ENCODE measurements at regions not wholly inside any gene's neighbourhood (a gene's known extent, or its start where the extent isn't known, plus 50 kb on each side); places are given as distances from the start of the nearest gene placed in this dataset.

- in situ Hi-C loops (cut with HindIII; ENCODE audit: low sequenced_read_pairs), result no loop called here
Measured at GRCh38 chr4:123564758-123565346, 168.3 kb downstream of the SPRY1 start.

GRCh38 chr4:123568936-123569335 is 172.3 kb downstream of the SPRY1 start:
- in situ Hi-C loops (cut with HindIII; ENCODE audit: low sequenced_read_pairs), result no loop called here

GRCh38 chr4:123569541-123569940 is 172.9 kb downstream of the SPRY1 start:
- in situ Hi-C loops (cut with HindIII; ENCODE audit: low sequenced_read_pairs), result no loop called here

GRCh38 chr4:123573866-123574508 is 177.4 kb downstream of the SPRY1 start:
- in situ Hi-C loops (cut with HindIII; ENCODE audit: low sequenced_read_pairs), result no loop called here

- in situ Hi-C loops (cut with HindIII; ENCODE audit: low sequenced_read_pairs), result no loop called here
Measured at GRCh38 chr4:123575291-123575690, 178.7 kb downstream of the SPRY1 start.

- in situ Hi-C loops (cut with HindIII; ENCODE audit: low sequenced_read_pairs), result no loop called here
Measured at GRCh38 chr4:123577225-123577906, 180.8 kb downstream of the SPRY1 start.

- in situ Hi-C loops (cut with HindIII; ENCODE audit: low sequenced_read_pairs), result no loop called here
Measured at GRCh38 chr4:123578276-123579029, 181.9 kb downstream of the SPRY1 start.

GRCh38 chr4:123579961-123580360 is 183.4 kb downstream of the SPRY1 start:
- in situ Hi-C loops (cut with HindIII; ENCODE audit: low sequenced_read_pairs), result no loop called here

GRCh38 chr4:123580981-123581664 is 184.5 kb downstream of the SPRY1 start:
- in situ Hi-C loops (cut with HindIII; ENCODE audit: low sequenced_read_pairs), result no loop called here

GRCh38 chr4:123581802-123582201 is 185.2 kb downstream of the SPRY1 start:
- in situ Hi-C loops (cut with HindIII; ENCODE audit: low sequenced_read_pairs), result no loop called here

GRCh38 chr4:123583043-123583442 is 186.4 kb downstream of the SPRY1 start:
- in situ Hi-C loops (cut with HindIII; ENCODE audit: low sequenced_read_pairs), result no loop called here

GRCh38 chr4:123585111-123585510 is 188.5 kb downstream of the SPRY1 start:
- in situ Hi-C loops (cut with HindIII; ENCODE audit: low sequenced_read_pairs), result no loop called here

GRCh38 chr4:123587983-123588494 is 191.4 kb downstream of the SPRY1 start:
- in situ Hi-C loops (cut with HindIII; ENCODE audit: low sequenced_read_pairs), result no loop called here

- in situ Hi-C loops (cut with HindIII; ENCODE audit: low sequenced_read_pairs), result no loop called here
Measured at GRCh38 chr4:123588631-123589241, 192.1 kb downstream of the SPRY1 start.

GRCh38 chr4:123589301-123589700 is 192.7 kb downstream of the SPRY1 start:
- in situ Hi-C loops (cut with HindIII; ENCODE audit: low sequenced_read_pairs), result no loop called here

- in situ Hi-C loops (cut with HindIII; ENCODE audit: low sequenced_read_pairs), result no loop called here
Measured at GRCh38 chr4:123591875-123592274, 195.3 kb downstream of the SPRY1 start.

GRCh38 chr4:123593655-123594054 is 197.1 kb downstream of the SPRY1 start:
- in situ Hi-C loops (cut with HindIII; ENCODE audit: low sequenced_read_pairs), result no loop called here

- in situ Hi-C loops (cut with HindIII; ENCODE audit: low sequenced_read_pairs), result no loop called here
Measured at GRCh38 chr4:123596805-123597204, 200.2 kb downstream of the SPRY1 start.

GRCh38 chr4:123597586-123597985 is 201.0 kb downstream of the SPRY1 start:
- in situ Hi-C loops (cut with HindIII; ENCODE audit: low sequenced_read_pairs), result no loop called here

- in situ Hi-C loops (cut with HindIII; ENCODE audit: low sequenced_read_pairs), result no loop called here
Measured at GRCh38 chr4:123598331-123598730, 201.7 kb downstream of the SPRY1 start.
